ENCODE measurements at regions not wholly inside any gene's neighbourhood (a gene's known extent, or its start where the extent isn't known, plus 50 kb on each side); places are given as distances from the start of the nearest gene placed in this dataset.

GRCh38 chr2:238731961-238732360 is 115.9 kb upstream of the TWIST2 start:
- DNase-seq (ENCODE audit: low read depth in 2 of 3, low spot score in 2 of 3): no peak

GRCh38 chr2:238738917-238739316 is 109.0 kb upstream of the TWIST2 start:
- DNase-seq (ENCODE audit: low read depth in 2 of 3, low spot score in 2 of 3): no peak

GRCh38 chr2:238739668-238740067 is 108.2 kb upstream of the TWIST2 start:
- DNase-seq (ENCODE audit: low read depth in 2 of 3, low spot score in 2 of 3): no peak

- DNase-seq (ENCODE audit: low read depth in 2 of 3, low spot score in 2 of 3): no peak
Measured at GRCh38 chr2:238741277-238741676, 106.6 kb upstream of the TWIST2 start.

GRCh38 chr2:238742066-238742465 is 105.8 kb upstream of the TWIST2 start:
- no peak for DNase-seq (ENCODE audit: low read depth in 2 of 3, low spot score in 2 of 3)

GRCh38 chr2:238742664-238743063 is 105.2 kb upstream of the TWIST2 start:
- DNase-seq (ENCODE audit: low read depth in 2 of 3, low spot score in 2 of 3): no peak

GRCh38 chr2:238743243-238744065 is 104.4 kb upstream of the TWIST2 start:
- no peak for DNase-seq (ENCODE audit: low read depth in 2 of 3, low spot score in 2 of 3)

- DNase-seq (ENCODE audit: low read depth in 2 of 3, low spot score in 2 of 3): no peak
Measured at GRCh38 chr2:238744951-238745350, 102.9 kb upstream of the TWIST2 start.

- DNase-seq (ENCODE audit: low read depth in 2 of 3, low spot score in 2 of 3): no peak
Measured at GRCh38 chr2:238745997-238746396, 101.9 kb upstream of the TWIST2 start.

- DNase-seq (ENCODE audit: low read depth in 2 of 3, low spot score in 2 of 3): no peak
Measured at GRCh38 chr2:238747114-238747513, 100.8 kb upstream of the TWIST2 start.

- DNase-seq (ENCODE audit: low read depth in 2 of 3, low spot score in 2 of 3): no peak
Measured at GRCh38 chr2:238747557-238747956, 100.3 kb upstream of the TWIST2 start.

- DNase-seq (ENCODE audit: low read depth in 2 of 3, low spot score in 2 of 3): no peak
Measured at GRCh38 chr2:238750212-238750904, 97.5 kb upstream of the TWIST2 start.

GRCh38 chr2:238754259-238754658 is 93.6 kb upstream of the TWIST2 start:
- no peak for DNase-seq (ENCODE audit: low read depth in 2 of 3, low spot score in 2 of 3)

- no peak for DNase-seq (ENCODE audit: low read depth in 2 of 3, low spot score in 2 of 3)
Measured at GRCh38 chr2:238761868-238762267, 86.0 kb upstream of the TWIST2 start.

GRCh38 chr2:238763471-238763995 is 84.4 kb upstream of the TWIST2 start:
- no peak for DNase-seq (ENCODE audit: low read depth in 2 of 3, low spot score in 2 of 3)

GRCh38 chr2:238765590-238765989 is 82.3 kb upstream of the TWIST2 start:
- DNase-seq (ENCODE audit: low read depth in 2 of 3, low spot score in 2 of 3): no peak

- no peak for DNase-seq (ENCODE audit: low read depth in 2 of 3, low spot score in 2 of 3)
Measured at GRCh38 chr2:238771218-238771617, 76.7 kb upstream of the TWIST2 start.

GRCh38 chr2:238771639-238772038 is 76.2 kb upstream of the TWIST2 start:
- no peak for DNase-seq (ENCODE audit: low read depth in 2 of 3, low spot score in 2 of 3)

GRCh38 chr2:238772635-238773297 is 75.1 kb upstream of the TWIST2 start:
- no peak for DNase-seq (ENCODE audit: low read depth in 2 of 3, low spot score in 2 of 3)

- no peak for DNase-seq (ENCODE audit: low read depth in 2 of 3, low spot score in 2 of 3)
Measured at GRCh38 chr2:238773472-238773871, 74.4 kb upstream of the TWIST2 start.

- DNase-seq (ENCODE audit: low read depth in 2 of 3, low spot score in 2 of 3): no peak
Measured at GRCh38 chr2:238774071-238774470, 73.8 kb upstream of the TWIST2 start.

GRCh38 chr2:238774980-238775509 is 72.8 kb upstream of the TWIST2 start:
- DNase-seq (ENCODE audit: low read depth in 2 of 3, low spot score in 2 of 3): no peak

Data from activated CD8-positive, alpha-beta memory T cell treated with anti-CD3 and anti-CD28 coated beads for 48 hours (primary cell).